OCI-LY3 (cell line): ENCODE measurements at regions not wholly inside any gene's neighbourhood (a gene's known extent, or its start where the extent isn't known, plus 50 kb on each side); places are given as distances from the start of the nearest gene placed in this dataset.

Experiments used
- CTCF ChIP-seq: fragments of 200-600, 300-600 bp; sonication (generic); IDR thresholded peaks from 2 replicates; pipeline ENCODE4 v1.5.1; 2014; ENCODE audit warnings: antibody characterized with exemption, low read length, low read depth
- EZH2phosphoT487 ChIP-seq: fragments of 200-600 bp; shearing (Covaris generic); IDR thresholded peaks from 2 replicates; pipeline ENCODE4 v1.6.1; 2018; ENCODE audit warnings: antibody characterized with exemption, mixed run types, low read depth

GRCh38 chr3:194806991-194807630, 121.4 kb downstream of the FAM43A start:
- TF ChIP-seq CTCF, result no peak
- no peak for TF ChIP-seq EZH2phosphoT487
